NCI-H2227 (cell line): ENCODE measurements at regions not wholly inside any gene's neighbourhood (a gene's known extent, or its start where the extent isn't known, plus 50 kb on each side); places are given as distances from the start of the nearest gene placed in this dataset.

Source experiments
- DNase-seq: peaks from one replicate; lab custom pipeline; 2025; ENCODE audit not compliant: unreplicated experiment; lab: John Stamatoyannopoulos, UW

DNA sequence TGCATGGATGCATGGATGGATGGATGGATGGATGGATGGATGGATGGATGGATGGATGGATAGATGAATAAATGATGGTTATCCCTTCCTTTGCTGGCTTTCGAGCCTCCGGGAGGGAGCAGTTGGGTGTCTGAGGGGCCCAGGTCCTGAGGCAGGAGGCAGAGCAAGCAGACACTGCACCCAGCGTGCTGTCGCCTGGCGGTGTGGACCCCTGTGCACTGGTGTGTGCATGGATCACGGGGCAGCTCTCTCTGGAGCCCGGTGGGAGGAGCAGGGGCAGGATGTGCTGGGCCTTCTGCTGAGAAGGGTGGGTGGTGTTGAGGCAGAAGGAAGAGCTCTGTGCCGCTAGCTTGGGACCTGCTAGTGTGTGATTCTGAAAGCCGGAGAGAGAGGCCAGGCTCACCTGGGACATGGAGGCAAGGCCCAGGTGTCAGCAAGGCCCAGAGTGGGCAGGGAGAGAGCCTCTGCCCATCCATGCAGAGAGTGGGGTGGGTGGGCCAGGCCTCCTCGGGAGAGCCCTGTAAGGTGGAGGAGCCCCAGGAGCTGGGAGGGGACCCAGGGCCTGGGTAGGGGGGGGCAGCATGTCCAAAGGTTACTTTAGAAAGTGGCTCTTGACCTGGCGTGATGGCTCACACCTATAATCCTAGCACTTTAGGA is 254.4 kb downstream of the BRD1 start:
- DNase-seq, result no peak

DNA sequence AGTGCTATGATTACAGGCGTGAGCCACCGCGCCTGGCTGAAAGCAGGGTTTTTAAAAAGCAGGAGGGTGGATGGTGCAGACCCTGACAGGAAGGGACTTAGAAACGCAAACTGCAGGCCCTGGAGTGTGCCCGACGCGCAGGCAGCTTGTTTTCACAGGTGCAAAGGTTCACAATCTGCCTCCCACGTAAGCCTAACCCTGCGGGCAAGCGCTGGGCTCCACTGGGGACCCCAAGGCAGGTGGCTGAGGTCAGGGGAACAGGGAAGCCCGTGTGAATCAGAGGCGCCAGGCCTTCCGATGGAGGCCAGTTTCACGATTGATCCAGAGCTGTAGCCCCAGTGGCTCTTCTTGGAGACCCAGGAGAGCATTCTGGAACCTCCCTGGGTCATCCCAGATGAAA is 256.3 kb downstream of the BRD1 start:
- DNase-seq, result no peak

DNA sequence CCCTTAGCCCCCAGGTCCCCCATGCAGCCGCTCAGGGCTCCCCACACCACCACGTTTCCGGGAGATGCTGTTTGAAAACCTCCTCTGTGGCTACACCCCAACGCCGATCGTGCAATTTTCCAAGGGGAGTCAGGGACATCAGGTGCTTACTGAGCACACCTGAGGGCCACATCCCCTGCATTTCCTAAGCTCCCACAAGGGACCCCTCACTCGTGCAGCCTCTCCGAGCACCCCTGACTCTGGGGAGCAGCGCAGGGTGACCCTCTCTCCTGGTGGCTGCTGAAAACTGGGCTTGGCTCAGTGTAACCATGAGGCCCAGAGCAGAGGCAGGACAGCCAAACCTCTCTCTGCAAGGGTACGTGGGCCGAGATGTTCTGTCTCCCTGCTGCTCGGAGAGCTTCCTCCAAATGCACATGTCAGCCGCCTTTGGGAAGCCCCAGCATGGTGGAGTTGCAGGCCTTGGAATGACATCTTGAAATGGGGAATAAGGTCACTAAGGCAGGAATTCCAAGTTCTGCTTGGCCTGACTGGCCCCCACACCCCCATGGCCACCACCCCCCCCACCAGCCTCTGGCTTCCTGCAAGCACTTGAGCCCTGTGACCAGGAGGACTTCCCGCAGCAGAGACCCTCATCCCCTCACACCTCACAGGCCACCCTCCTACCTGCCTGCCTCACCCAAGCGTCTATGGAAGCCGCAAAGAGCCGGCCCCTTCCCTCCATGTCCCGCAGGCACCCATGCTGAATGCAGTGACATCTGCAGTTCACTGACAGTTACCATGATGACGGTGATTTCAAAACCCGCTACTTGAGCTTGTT is 257.4 kb downstream of the BRD1 start:
- no peak for DNase-seq

DNA sequence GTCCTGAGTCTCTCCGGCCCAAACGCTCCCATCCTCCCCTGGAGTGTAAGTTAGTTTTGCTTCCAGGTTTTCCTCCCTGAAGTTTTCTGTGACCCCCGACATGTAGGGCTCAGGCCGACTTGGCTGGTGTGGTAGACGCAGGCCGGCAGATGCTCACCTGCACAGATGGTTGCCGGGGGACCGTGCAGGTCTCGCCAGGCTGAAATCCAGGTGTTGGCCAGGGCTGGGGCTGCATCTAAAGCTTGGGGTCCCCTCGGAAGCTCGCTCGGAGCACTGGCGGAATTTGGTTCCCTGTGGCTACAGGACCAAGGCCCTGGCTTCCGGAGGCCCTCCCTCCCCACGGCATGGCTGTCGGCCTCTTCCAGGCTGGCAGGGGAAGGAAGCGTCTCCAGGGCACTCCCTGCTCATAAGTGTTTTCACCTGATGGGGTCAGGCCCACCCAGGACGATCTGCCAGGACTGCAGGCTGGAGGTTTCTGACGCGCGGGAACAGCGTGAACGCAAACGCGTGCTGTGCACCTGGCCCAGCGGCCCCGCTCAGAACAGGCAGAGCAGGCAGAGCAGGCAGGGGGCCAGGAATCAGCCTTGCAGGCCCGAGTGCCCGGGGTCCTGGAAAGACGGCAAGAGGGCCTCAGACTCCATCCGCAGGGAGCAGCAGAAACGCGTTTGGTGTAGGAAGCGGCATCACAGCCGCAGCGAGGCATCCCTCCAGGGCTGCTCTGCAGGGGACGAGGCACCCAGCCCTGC is 258.2 kb downstream of the BRD1 start:
- no peak for DNase-seq

DNA sequence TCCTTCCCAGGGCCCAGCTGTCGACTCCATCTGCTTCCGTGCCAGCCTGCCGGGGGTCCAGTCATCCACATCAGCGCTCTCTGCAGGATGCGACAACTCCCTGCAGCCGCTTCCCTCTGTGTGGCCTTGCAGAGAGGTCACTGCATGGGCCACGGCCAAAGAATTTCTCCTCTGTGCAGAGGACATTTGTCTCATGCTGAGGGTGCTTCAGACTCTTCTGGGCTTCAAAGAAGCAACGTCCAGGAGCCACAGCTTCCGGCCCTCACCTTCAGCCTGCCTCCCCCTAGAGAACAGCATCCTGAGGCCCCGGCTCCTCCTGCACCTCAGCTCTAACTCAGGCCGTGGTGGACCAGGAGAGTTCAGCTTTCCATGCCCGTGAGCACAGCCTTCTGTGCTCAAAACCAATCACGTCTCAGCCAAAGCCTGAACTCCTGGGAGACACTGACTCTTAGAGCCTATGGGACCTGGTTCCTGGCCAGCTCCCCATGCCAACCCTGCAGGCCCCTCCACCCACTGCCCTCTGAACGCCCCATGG is 258.9 kb downstream of the BRD1 start:
- no peak for DNase-seq

DNA sequence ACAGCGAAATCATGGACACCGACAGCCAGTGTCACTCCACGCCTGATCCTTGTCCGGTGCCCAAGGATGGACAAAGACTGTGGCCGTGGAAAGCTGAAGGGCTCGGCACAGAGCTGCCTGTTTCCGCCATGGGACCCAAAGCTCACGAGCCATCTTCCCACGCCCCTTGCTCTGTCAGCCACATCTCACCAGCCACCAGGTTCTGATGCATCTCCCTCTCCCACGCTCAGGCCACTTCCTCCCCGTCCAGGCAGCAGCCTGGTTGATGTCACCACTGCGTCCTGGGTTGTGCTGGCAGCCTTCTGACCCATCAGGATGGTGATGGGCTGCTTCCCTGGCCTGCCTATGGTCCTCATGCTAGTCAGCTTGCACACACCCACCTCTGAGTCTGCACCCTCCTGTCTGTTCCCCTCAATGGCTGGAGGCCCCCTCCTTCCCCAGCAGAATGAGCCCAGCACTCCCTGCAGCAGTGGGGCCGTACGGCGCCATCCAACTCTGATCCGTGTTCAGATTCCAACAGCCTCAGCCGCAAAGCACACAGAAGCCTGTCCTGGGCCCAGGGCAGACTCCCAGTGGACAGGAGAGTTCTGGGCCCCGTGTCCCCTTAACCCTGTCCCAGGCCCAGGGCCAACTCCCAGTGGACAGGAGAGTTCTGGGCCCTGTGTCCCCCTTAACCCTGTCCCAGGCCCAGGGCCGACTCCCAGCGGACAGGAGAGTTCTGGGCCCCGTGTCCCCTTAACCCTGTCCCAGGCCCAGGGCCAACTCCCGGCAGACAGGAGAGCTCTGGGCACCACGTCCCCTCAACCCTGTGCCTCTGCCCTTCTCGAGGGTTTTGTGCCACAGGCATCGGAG is 259.5 kb downstream of the BRD1 start:
- no peak for DNase-seq

DNA sequence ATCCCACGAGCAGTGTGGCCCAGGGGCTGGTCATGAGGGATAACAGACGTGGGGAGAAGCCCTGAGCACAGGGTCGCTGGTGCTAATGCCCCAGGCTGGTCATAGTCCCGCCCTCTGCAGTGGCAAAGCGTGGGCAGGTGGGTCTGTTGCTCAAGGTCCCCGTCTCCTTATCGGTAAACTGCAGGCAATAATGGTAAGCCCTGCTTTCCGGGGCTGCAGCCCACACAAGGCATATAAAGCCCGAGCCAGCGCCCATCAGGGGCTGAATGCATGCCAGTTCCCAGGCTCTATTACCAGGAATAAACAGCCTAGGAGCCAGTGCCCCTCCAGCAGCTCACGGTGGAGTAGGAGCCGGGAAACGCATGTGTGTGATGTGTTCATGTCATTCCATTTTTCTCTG is 261.0 kb downstream of the BRD1 start:
- DNase-seq, result no peak

DNA sequence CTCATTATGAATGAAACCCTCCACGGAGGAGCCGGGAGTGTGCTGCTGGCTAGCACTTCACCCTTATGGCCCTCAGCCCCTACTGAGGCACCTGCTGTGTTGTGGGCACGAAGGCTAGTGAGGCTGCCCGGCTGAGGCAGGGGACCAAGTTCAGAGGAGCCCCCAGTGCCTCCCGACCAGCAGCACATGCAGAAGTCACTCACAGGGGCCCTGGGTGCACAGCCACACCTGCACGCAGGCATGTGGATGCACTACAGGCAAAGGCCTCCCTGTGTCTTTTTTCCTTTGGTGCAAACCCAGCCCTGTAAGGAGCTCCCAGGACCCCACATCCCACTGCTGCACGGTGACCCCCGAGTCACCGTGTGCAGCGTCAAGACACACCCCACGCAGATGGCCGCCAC is 261.5 kb downstream of the BRD1 start:
- DNase-seq, result no peak

DNA sequence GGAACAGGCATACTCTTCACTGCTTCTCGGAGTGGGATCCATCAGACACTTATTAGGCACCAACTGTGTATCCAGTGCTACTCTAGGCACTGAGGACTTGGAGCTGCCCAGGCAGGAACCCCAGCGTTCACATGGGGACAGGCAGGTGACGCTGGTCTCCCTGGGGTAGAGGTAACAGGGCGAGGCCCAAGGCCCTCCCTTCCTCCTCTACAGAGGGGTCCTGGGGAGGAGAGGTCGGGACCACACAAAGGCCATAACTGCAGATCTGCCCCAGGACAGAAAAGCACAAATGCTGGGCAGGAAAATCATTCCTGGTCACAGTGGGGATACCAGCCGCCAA is 262.2 kb downstream of the BRD1 start:
- no peak for DNase-seq

DNA sequence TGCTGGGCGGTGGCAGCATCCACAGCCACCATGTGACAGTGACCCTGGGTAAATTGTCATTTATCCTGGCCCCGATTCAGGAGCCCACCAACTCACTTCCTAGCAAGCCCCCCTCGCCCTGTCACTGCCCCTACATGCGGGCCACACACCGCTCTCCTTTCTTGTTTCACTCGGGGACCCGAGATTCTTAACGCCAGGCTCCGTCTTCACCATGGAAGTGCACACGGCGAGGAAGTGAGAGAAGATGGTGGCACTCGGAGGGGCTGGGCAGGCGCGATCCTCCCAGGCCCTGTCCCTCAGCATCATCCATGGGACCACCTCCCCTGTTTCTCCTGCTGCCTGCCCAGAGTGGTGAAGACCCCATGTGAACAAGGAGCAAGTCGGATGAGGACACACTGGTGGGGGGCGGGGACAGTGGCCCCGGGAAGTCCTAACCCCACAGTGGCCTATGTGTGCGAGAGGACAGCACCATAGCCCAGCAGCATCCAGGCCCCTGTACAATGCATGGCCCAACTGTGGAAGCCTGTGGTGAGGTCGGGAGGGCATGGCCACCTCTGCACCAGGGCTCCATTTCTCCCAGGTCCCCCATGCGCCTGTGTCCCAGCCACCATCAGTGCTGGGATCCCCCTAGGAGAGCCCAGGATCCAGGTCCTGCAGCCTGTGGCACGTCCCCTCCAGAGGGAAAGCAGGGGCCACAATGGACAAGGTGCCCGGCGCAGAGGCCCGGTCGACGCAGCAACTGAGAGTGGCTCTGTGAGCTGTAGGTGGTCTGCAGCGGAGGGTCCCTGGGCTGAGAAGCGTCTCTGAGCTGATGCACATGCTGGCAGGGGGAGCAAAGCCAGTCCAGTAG is 262.8 kb downstream of the BRD1 start:
- no peak for DNase-seq

DNA sequence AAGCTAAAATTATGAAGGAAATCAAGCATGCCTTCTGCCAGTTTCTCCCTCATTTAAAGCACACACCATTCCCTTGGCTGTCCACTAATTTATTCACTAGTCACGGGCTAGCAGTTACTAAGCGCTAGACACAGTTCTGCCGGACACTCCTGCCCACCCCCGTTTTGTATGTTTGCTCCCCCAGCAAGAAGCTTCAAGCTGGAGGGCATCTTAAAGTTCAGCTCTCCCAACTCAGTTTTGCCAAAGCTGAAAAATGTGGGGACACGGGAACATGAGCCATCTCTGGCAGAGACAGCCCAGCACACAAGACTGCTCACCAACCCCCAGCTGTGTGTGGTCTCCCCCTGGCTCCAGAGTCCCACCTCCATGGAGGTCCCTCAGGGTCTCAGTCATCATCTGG is 263.6 kb downstream of the BRD1 start:
- DNase-seq, result no peak

DNA sequence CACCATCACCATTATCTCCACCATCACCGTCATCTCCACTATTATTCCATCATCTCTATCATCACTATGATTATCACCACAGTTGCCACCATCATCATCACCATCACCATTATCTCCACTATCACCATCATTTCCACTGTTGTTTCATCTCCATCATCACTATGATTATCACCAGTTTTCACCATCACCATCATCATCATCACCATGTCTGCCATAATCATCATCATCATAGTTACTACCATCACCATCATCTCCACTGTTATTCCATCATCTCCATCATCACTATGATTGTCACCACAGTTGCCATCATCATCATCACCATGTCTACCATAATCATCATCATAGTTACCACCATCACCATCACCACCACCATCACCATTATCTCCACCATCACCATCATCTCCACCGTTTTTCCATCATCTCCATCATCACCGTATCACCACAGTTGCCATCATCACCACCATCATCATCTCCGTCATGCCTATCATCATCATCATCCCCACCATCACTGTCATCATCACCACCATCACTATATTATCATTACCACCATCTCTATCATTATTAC is 264.9 kb downstream of the BRD1 start:
- DNase-seq, result no peak

DNA sequence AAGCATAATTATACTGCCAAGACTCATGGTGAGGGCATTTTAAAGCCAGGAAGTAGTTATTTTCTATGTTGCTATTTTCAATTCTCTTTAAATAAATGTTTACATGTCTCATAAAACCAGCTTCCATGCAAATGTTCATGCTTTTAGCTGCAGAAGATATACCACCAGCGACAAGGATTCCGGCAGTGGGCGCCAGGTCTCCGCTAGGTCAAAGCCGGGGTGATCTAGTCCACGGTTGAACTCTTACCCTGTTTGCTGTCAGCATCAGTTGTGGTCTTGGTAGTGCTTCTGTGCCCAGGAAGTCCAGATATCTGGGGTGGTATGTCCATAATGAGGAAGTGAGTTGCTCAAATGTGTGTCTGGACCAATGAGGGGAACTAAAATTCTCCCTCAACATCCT is 265.7 kb downstream of the BRD1 start:
- DNase-seq, result no peak

DNA sequence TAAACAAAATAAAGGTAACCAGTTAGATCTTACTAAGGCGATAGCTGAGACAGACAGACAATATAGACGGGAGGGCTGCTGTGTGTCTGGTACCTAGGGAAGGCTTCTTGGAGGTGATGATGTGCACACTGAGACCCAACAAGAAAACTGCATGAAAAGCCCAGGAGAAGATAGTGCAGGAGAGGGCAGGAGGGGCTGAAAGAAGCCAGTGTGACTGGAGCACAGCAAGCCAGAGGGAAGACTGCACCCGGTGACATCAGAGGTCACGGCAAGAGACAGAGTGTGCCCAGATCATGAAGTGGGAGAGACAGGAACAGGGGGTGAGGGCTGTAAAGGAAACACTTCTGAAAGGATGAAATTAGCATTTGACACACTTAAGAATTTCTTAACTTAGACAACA is 266.3 kb downstream of the BRD1 start:
- no peak for DNase-seq

DNA sequence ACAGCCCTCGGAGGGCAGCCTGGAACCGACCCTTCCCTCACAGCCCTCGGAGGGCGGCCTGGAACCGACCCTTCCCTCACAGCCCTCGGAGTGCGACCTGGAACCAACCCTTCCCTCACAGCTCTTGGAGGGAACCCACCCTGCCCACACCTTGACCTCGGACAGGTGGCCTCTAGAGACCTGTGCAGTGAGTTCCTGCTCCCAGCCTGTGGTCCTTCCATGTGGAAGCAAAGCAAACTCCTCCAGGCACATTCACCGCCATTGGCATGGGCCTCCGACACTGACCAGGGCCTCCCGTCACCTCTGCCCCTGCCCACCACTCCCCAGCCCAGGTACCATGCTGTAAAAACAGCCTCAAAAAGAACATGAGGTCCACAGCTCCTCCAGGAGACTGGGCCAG is 272.1 kb downstream of the BRD1 start:
- DNase-seq, result no peak

DNA sequence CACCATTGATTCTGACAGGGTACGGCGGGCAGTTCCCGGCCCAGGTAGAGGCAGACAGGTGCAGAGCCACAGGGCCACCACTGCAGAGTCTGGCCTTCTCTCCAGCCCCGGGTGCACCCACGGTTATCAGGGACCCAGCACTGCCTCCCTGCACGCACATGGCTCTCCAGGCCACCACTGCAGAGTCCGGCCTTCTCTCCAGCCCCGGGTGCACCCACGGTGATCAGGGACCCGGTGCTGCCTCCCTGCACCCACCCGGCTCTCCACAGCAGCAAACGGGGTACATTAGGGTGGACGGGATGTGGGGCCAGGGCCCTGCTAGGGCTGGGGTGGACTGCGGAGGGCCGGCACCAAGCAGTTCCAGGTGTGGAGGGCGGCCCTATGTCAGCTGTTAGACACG is 272.9 kb downstream of the BRD1 start:
- no peak for DNase-seq

DNA sequence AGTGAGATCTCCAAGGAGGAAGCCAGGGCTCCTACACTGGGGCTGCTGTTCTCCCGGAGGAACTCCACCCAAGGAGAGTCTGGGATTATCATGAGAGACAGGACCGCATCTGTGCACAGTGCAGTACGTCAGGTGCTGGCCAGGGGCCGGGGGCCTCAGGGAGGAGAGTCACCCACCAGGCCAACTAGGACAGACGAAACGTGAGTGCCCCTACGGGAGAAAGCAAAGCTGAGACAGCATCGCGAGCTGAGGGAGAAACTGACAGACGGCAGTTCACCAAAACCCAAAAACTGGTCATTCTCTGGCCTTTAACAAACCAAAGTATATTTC is 273.4 kb downstream of the BRD1 start:
- no peak for DNase-seq

DNA sequence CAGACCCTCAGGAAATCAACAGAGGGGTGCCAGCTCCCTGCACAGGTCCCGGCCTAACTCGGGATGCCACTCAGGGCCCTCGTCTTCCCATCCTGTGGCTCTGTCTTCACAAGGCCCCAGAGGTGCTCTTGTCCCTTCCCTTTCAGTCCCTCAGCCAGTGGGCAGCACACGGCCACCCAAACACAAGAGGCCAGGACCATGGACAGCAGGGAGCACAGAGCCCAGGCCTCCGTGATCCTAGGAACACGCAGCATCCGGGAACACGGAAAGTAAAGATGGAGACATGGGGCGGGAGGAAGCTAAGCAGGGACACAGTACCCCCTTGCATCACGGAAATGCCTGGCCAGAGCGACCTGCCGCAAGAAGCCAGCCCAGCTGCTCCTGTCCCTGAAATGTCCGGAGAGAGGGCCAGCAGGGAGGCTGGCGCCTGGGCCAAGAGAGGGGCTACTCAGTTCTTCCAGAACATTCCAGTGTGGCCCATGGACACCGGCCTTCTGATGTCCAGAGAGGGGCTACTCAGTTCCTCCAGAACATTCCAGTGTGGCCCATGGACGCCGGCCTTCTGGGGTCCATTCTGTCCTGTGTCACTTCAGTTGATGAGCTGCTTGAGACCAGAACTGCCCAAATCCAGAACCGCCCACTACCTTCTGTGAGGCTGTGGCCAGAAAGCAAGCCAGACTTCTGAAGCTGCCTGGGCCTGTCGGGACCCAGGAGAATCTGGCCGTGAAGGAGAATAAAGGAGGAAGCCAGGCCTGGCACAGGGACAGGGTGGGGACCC is 274.0 kb downstream of the BRD1 start:
- no peak for DNase-seq

DNA sequence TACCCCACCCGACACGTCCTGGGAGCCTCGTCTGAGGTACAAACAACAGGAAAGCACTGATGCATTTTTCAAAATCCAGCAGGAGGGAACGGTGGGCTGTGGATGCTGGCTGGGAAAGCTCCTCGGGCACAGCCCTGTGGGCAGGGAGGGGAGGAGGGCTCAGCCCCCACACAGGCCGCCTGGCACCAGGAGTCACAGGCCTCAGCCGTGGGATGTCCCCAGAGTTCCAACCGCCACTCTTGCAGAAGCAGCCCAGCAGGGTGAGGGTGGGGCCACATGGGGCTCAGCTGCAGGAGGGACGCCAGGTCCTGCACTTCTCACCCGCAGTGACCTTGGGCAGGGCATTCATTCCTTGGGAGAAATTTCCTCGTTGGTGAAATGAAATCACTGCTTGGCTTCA is 274.6 kb downstream of the BRD1 start:
- DNase-seq, result no peak
